Mesothelial cell of epicardium (in vitro differentiated cells): ENCODE measurements at regions not wholly inside any gene's neighbourhood (a gene's known extent, or its start where the extent isn't known, plus 50 kb on each side); places are given as distances from the start of the nearest gene placed in this dataset.

Experiments used
- DNase-seq, 2 experiments: peaks; one replicate each; pipeline ENCODE4 v3.0.0; 2021; ENCODE audit warnings: low spot score in 2 of 2; ENCODE audit not compliant: unreplicated experiment in 2 of 2
- H3K27ac Mint-ChIP-seq: 2 replicates; pipeline ENCODE4 v1.8.0; 2021; ENCODE audit warnings: mixed read lengths
- H3K27me3 Mint-ChIP-seq: 2 replicates; pipeline ENCODE4 v1.8.0; 2021; ENCODE audit warnings: low read depth, mixed read lengths
- H3K36me3 Mint-ChIP-seq: 2 replicates; pipeline ENCODE4 v1.8.0; 2021; ENCODE audit warnings: mixed read lengths
- H3K4me1 Mint-ChIP-seq: 2 replicates; pipeline ENCODE4 v1.8.0; 2021; ENCODE audit warnings: mixed read lengths
- H3K4me3 Mint-ChIP-seq: 2 replicates; pipeline ENCODE4 v1.8.0; 2021; ENCODE audit warnings: mild to moderate bottlenecking, moderate library complexity, mixed read lengths
- H3K9me3 Mint-ChIP-seq: 2 replicates; pipeline ENCODE4 v1.8.0; 2021; ENCODE audit warnings: mixed read lengths
- CTCF ChIP-seq: fragments of 200-600 bp; sonication (generic); IDR thresholded peaks from one replicate; pipeline ENCODE4 v1.5.0; 2021; ENCODE audit warnings: antibody characterized with exemption; ENCODE audit not compliant: unreplicated experiment

- DNase-seq, result no peak
Measured at GRCh38 chr14:26856876-26857518, 259.2 kb upstream of the NOVA1 start.

GRCh38 chr14:26859483-26859882 is 261.6 kb upstream of the NOVA1 start:
- no peaks in the 10 kb centered on the region for H3K4me1 Mint-ChIP-seq
- no peaks in the 10 kb centered on the region for H3K36me3 Mint-ChIP-seq
- H3K4me3 Mint-ChIP-seq, result no peak overlapping the region
- peaks cover 3% of the 10 kb centered on the region for H3K27me3 Mint-ChIP-seq
- no peaks in the 10 kb centered on the region for H3K9me3 Mint-ChIP-seq
- TF ChIP-seq CTCF, result no peak
- H3K27ac Mint-ChIP-seq, result no peak overlapping the region
- no peak for DNase-seq

More at GRCh38 chr14:26856876-26857518, 259.2 kb upstream of the NOVA1 start:
- TF ChIP-seq CTCF, result no peak
- H3K4me3 Mint-ChIP-seq, result no peak overlapping the region
- H3K36me3 Mint-ChIP-seq, result no peaks in the 10 kb centered on the region
- no peaks in the 10 kb centered on the region for H3K9me3 Mint-ChIP-seq
- H3K27me3 Mint-ChIP-seq, result peaks cover 5% of the 10 kb centered on the region
- no peaks in the 10 kb centered on the region for H3K4me1 Mint-ChIP-seq
- no peak overlapping the region for H3K27ac Mint-ChIP-seq

- Mint-ChIP-seq H3K36me3 (no peaks in the 10 kb centered on the region), H3K27ac (no peak overlapping the region), H3K27me3 (peaks cover 2% of the 10 kb centered on the region), H3K4me1 (no peaks in the 10 kb centered on the region), H3K9me3 (no peaks in the 10 kb centered on the region), H3K4me3 (no peak overlapping the region)
- no peak for DNase-seq
- no peak for TF ChIP-seq CTCF
Measured at GRCh38 chr14:26860111-26860510, 262.3 kb upstream of the NOVA1 start.

- H3K4me1 Mint-ChIP-seq, result no peaks in the 10 kb centered on the region
- H3K36me3 Mint-ChIP-seq, result no peaks in the 10 kb centered on the region
- H3K27ac Mint-ChIP-seq, result no peak overlapping the region
- no peak for TF ChIP-seq CTCF
- peaks cover 5% of the 10 kb centered on the region for H3K27me3 Mint-ChIP-seq
- H3K4me3 Mint-ChIP-seq, result no peak overlapping the region
- DNase-seq, result no peak
- no peaks in the 10 kb centered on the region for H3K9me3 Mint-ChIP-seq
Measured at GRCh38 chr14:26863736-26864135, 265.9 kb upstream of the NOVA1 start.

- Mint-ChIP-seq H3K27ac (no peak overlapping the region), H3K4me1 (no peaks in the 10 kb centered on the region), H3K27me3 (peaks cover 13% of the 10 kb centered on the region), H3K9me3 (no peaks in the 10 kb centered on the region), H3K36me3 (no peaks in the 10 kb centered on the region), H3K4me3 (no peak overlapping the region)
- no peak for DNase-seq
- TF ChIP-seq CTCF, result no peak
Measured at GRCh38 chr14:26866721-26867120, 268.9 kb upstream of the NOVA1 start.
